Type B pancreatic cell (in vitro differentiated cells): ENCODE measurements at regions not wholly inside any gene's neighbourhood (a gene's known extent, or its start where the extent isn't known, plus 50 kb on each side); places are given as distances from the start of the nearest gene placed in this dataset.
"Not testable (repeated sequence)": the region's sequence is repeated elsewhere in the genome, so short reads cannot be mapped to it uniquely, and the experiment has no call there.

Experiments
- DNase-seq: peaks from one replicate; pipeline ENCODE4 v3.0.0; 2021; ENCODE audit warnings: mixed read lengths; ENCODE audit not compliant: unreplicated experiment; ENCODE audit errors: extremely low spot score
- H3K27ac Mint-ChIP-seq: 2 replicates; pipeline ENCODE4 v1.8.0; 2021; ENCODE audit warnings: mild to moderate bottlenecking, mixed read lengths
- H3K27me3 Mint-ChIP-seq: 2 replicates; pipeline ENCODE4 v1.8.0; 2021; ENCODE audit warnings: mixed read lengths
- H3K36me3 Mint-ChIP-seq: 2 replicates; pipeline ENCODE4 v1.8.0; 2021; ENCODE audit warnings: mixed read lengths
- H3K4me1 Mint-ChIP-seq: one replicate; pipeline ENCODE4 v1.8.0; 2021; ENCODE audit warnings: mixed read lengths; ENCODE audit not compliant: unreplicated experiment
- H3K4me3 Mint-ChIP-seq: 2 replicates; pipeline ENCODE4 v1.8.0; 2021; ENCODE audit warnings: mild to moderate bottlenecking, mixed read lengths
- H3K9me3 Mint-ChIP-seq: 2 replicates; pipeline ENCODE4 v1.8.0; 2021; ENCODE audit warnings: mixed read lengths
- CTCF ChIP-seq: fragments of 200-600 bp; sonication (generic); conservative IDR thresholded peaks from 2 replicates; pipeline ENCODE4 v1.5.0; 2021; ENCODE audit warnings: antibody characterized with exemption, mild to moderate bottlenecking

DNA sequence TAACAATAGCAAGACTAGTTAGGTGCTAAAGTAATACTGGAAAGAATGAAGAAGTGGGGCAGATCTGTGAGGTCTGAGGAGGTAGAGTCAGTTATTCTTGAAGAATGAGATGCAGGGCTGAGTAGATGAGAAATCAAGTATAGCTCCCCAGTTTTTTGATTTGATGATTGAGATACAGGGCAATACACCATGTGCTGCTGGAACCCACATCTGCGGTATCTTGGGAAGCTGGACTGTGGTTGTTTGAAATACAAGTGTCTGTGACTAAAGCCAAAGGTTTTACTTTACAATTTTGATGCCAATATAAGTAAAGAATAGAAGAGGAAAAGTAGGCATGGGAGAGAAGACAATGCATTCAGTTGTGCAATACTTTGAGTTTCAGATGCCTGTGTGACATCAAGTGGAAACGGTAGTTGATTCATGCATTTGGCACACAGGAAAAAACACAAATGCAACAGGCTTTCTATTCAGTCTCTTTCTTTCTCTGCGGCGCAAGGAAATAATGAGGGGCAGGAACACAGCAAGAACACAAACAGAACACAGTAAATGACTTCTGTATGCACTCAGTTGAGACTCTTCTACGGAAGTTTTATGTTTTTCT, 190.2 kb upstream of the SLC38A2 start:
- no peak overlapping the region for H3K27ac Mint-ChIP-seq
- TF ChIP-seq CTCF, result no peak

GRCh38 chr12:46561769-46562624, 189.4 kb upstream of the SLC38A2 start:
- DNase-seq, H3K27ac Mint-ChIP-seq, H3K9me3 Mint-ChIP-seq, H3K4me3 Mint-ChIP-seq, H3K27me3 Mint-ChIP-seq, H3K36me3 Mint-ChIP-seq: not testable (repeated sequence)
- peaks cover 20% of the 10 kb centered on the region for H3K4me1 Mint-ChIP-seq

More for the DNA sequence above, 190.2 kb upstream of the SLC38A2 start:
- H3K36me3 Mint-ChIP-seq, result peaks cover 3% of the 10 kb centered on the region
- H3K27me3 Mint-ChIP-seq, result no peaks in the 10 kb centered on the region
- no peak for DNase-seq
- H3K9me3 Mint-ChIP-seq, result peaks cover 5% of the 10 kb centered on the region
- peaks cover 16% of the 10 kb centered on the region for H3K4me1 Mint-ChIP-seq
- no peak overlapping the region for H3K4me3 Mint-ChIP-seq

GRCh38 chr12:46560874-46561273, 188.3 kb upstream of the SLC38A2 start:
- Mint-ChIP-seq H3K4me3 (no peak overlapping the region), H3K4me1 (peaks cover 28% of the 10 kb centered on the region), H3K9me3 (peaks cover 5% of the 10 kb centered on the region), H3K27ac (no peak overlapping the region), H3K27me3 (no peaks in the 10 kb centered on the region), H3K36me3 (peaks cover 4% of the 10 kb centered on the region)
- TF ChIP-seq CTCF, result no peak
- DNase-seq, result no peak

DNA sequence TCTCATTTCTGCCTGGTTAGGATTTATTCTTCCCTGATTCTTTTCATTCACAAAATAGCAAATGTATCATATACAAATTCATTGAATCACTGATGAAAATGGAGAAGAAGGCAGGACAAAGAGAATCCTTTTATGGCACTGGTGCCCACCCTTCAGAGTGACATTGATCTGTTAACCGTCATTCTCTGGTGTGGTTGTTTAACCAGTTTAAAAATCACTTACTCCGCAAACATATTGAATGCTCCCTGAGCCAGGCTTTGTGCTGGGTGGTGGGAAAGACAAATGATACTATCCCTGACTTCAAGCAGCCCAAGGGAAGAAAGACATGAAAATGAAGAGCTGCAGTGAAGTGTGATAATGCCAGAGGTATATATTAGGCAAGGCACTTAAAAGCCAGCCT, 187.5 kb upstream of the SLC38A2 start:
- Mint-ChIP-seq H3K4me3 (peak overlapping the region; percentile 54), H3K9me3 (peaks cover 2% of the 10 kb centered on the region), H3K27me3 (no peaks in the 10 kb centered on the region), H3K36me3 (peaks cover 4% of the 10 kb centered on the region), H3K27ac (peak overlapping the region; percentile 55), H3K4me1 (peaks cover 34% of the 10 kb centered on the region)
- no peak for DNase-seq
- no peak for TF ChIP-seq CTCF

- Mint-ChIP-seq H3K27me3 (no peaks in the 10 kb centered on the region), H3K4me3 (no peak overlapping the region), H3K36me3 (peaks cover 4% of the 10 kb centered on the region), H3K27ac (no peak overlapping the region), H3K4me1 (peaks cover 38% of the 10 kb centered on the region), H3K9me3 (no peaks in the 10 kb centered on the region)
- no peak for TF ChIP-seq CTCF
- DNase-seq, result no peak
Measured at GRCh38 chr12:46559311-46559710, 186.7 kb upstream of the SLC38A2 start.

DNA sequence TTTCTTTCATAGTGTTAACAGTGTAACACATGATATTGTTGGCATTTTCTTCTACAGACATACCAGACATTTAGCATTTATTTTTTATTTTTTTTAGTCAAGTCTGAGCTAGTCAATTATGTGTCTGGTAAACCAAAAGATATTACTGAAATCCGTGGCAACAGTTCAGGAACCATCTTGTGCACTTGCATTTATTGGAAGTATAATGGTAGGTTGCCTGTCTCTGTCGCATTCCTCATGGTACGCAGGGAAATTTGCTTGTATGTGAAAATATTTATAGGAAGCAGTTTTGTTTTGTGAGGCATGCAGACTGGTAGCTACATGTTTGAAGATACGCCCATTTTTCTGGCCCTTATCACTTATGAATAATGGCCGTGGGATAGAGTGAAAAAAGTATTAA, 186.1 kb upstream of the SLC38A2 start:
- peaks cover 4% of the 10 kb centered on the region for H3K36me3 Mint-ChIP-seq
- no peak for TF ChIP-seq CTCF
- peaks cover 41% of the 10 kb centered on the region for H3K4me1 Mint-ChIP-seq
- DNase-seq, result no peak
- no peak overlapping the region for H3K27ac Mint-ChIP-seq
- H3K27me3 Mint-ChIP-seq, result no peaks in the 10 kb centered on the region
- H3K9me3 Mint-ChIP-seq, result no peaks in the 10 kb centered on the region
- no peak overlapping the region for H3K4me3 Mint-ChIP-seq
